Thymus (tissue), 11 donors: ENCODE measurements at regions not wholly inside any gene's neighbourhood (a gene's known extent, or its start where the extent isn't known, plus 50 kb on each side); places are given as distances from the start of the nearest gene placed in this dataset.

Experiments
- DNase-seq, 9 donors: peaks; one replicate each; pipeline ENCODE4 v3.0.0-alpha.2; 2013; ENCODE audit warnings: low spot score in 9 of 9, low read depth in 6 of 9, missing footprints in 1 of 9
- H3K27ac ChIP-seq, 2 donors: one replicate each; pipeline ENCODE4 v1.5.1; 2013; ENCODE audit warnings: control low read depth in 1 of 2, low read depth in 1 of 2, low read length in 1 of 2, mild to moderate bottlenecking in 1 of 2, moderate library complexity in 1 of 2
- H3K27me3 ChIP-seq, 2 donors: one replicate each; pipeline ENCODE4 v1.5.1; 2013; ENCODE audit warnings: low read length in 1 of 2; ENCODE audit not compliant: control insufficient read depth in 2 of 2, insufficient read depth in 1 of 2
- H3K36me3 ChIP-seq, 2 donors: one replicate each; pipeline ENCODE4 v1.5.1; 2013; ENCODE audit warnings: low read length in 1 of 2, mild to moderate bottlenecking in 1 of 2, moderate library complexity in 1 of 2; ENCODE audit not compliant: control insufficient read depth in 2 of 2, insufficient read depth in 2 of 2
- H3K4me1 ChIP-seq, 2 donors: one replicate each; pipeline ENCODE4 v1.5.1; 2013; ENCODE audit warnings: low read length in 2 of 2; ENCODE audit not compliant: control insufficient read depth in 2 of 2, insufficient read depth in 2 of 2
- H3K4me3 ChIP-seq, 2 donors: one replicate each; pipeline ENCODE4 v1.5.1; 2013; ENCODE audit warnings: low read length in 2 of 2, control low read depth in 1 of 2, mild to moderate bottlenecking in 1 of 2
- H3K9me3 ChIP-seq, 2 donors: one replicate each; pipeline ENCODE4 v1.5.1; 2013; ENCODE audit warnings: low read length in 1 of 2, mild to moderate bottlenecking in 1 of 2; ENCODE audit not compliant: control insufficient read depth in 2 of 2, insufficient read depth in 1 of 2
- WGBS: extraction: QIAGEN DNeasy Blood & Tissue Kit; methylation state at CpG from one replicate; pipeline ENCODE4 v1.1.7; 2013; 5-methylcytosine and 5-hydroxymethylcytosine counted together
- donor health status: healthy.

- no peaks in the 10 kb centered on the region for H3K9me3 ChIP-seq
- no peak for DNase-seq
- WGBS: 66% methylated on average over 1 of the region's 1 CpG
Observed at GRCh38 chr3:164852866-164853265, 225.4 kb downstream of the SI start.

GRCh38 chr3:164851905-164852304, 226.4 kb downstream of the SI start:
- DNase-seq: no peak

More at GRCh38 chr3:164852866-164853265, 225.4 kb downstream of the SI start:
- no peak overlapping the region for H3K27ac ChIP-seq
- H3K4me1 ChIP-seq: no peaks in the 10 kb centered on the region
- no peaks in the 10 kb centered on the region for H3K27me3 ChIP-seq
- no peak overlapping the region for H3K4me3 ChIP-seq
- H3K36me3 ChIP-seq: no peaks in the 10 kb centered on the region

GRCh38 chr3:164851204-164851603, 227.1 kb downstream of the SI start:
- no peaks in the 10 kb centered on the region for H3K27me3 ChIP-seq
- H3K36me3 ChIP-seq: no peaks in the 10 kb centered on the region
- H3K4me1 ChIP-seq: no peaks in the 10 kb centered on the region
- WGBS: 72% methylated on average over 3 of the region's 3 CpGs
- no peaks in the 10 kb centered on the region for H3K9me3 ChIP-seq
- DNase-seq: no peak
- no peak overlapping the region for H3K4me3 ChIP-seq
- no peak overlapping the region for H3K27ac ChIP-seq

More at GRCh38 chr3:164851905-164852304, 226.4 kb downstream of the SI start:
- H3K4me3 ChIP-seq: no peak overlapping the region
- H3K27ac ChIP-seq: no peak overlapping the region
- H3K27me3 ChIP-seq: no peaks in the 10 kb centered on the region
- WGBS: 95% methylated on average over 1 of the region's 1 CpG
- H3K9me3 ChIP-seq: no peaks in the 10 kb centered on the region
- no peaks in the 10 kb centered on the region for H3K36me3 ChIP-seq
- no peaks in the 10 kb centered on the region for H3K4me1 ChIP-seq

GRCh38 chr3:164848923-164849322, 229.4 kb downstream of the SI start:
- Histone ChIP-seq H3K36me3 (no peaks in the 10 kb centered on the region), H3K4me1 (no peaks in the 10 kb centered on the region), H3K27ac (no peak overlapping the region), H3K27me3 (no peaks in the 10 kb centered on the region), H3K4me3 (no peak overlapping the region), H3K9me3 (no peaks in the 10 kb centered on the region)
- WGBS: 82% methylated on average over 4 of the region's 4 CpGs
- DNase-seq: no peak

GRCh38 chr3:164845739-164846138, 232.6 kb downstream of the SI start:
- DNase-seq: no peak
- WGBS: 91% methylated on average over 2 of the region's 2 CpGs

GRCh38 chr3:164832216-164832615, 246.1 kb downstream of the SI start:
- 86% methylated on average over 5 of the region's 5 CpGs for WGBS
- Histone ChIP-seq H3K4me1 (no peaks in the 10 kb centered on the region), H3K36me3 (no peaks in the 10 kb centered on the region), H3K4me3 (no peak overlapping the region), H3K27me3 (no peaks in the 10 kb centered on the region), H3K27ac (no peak overlapping the region), H3K9me3 (no peaks in the 10 kb centered on the region)
- DNase-seq: no peak

More at GRCh38 chr3:164845739-164846138, 232.6 kb downstream of the SI start:
- H3K4me1 ChIP-seq: no peaks in the 10 kb centered on the region
- H3K27me3 ChIP-seq: no peaks in the 10 kb centered on the region
- H3K36me3 ChIP-seq: no peaks in the 10 kb centered on the region
- H3K9me3 ChIP-seq: no peaks in the 10 kb centered on the region
- no peak overlapping the region for H3K27ac ChIP-seq
- no peak overlapping the region for H3K4me3 ChIP-seq

GRCh38 chr3:164818318-164818717, 260.0 kb downstream of the SI start:
- Histone ChIP-seq H3K27ac (no peak overlapping the region), H3K4me3 (no peak overlapping the region), H3K36me3 (no peaks in the 10 kb centered on the region), H3K9me3 (peaks cover 3 to 19% of the 10 kb centered on the region in 2 donors), H3K4me1 (no peaks in the 10 kb centered on the region), H3K27me3 (no peaks in the 10 kb centered on the region)
- no peak for DNase-seq
- WGBS: 96% methylated on average over 12 of the region's 12 CpGs

GRCh38 chr3:164814106-164814505, 264.2 kb downstream of the SI start:
- no peak overlapping the region for H3K4me3 ChIP-seq
- H3K27me3 ChIP-seq: no peaks in the 10 kb centered on the region
- no peak overlapping the region for H3K27ac ChIP-seq
- DNase-seq: no peak
- H3K36me3 ChIP-seq: no peaks in the 10 kb centered on the region
- 95% methylated on average over 15 of the region's 15 CpGs for WGBS
- H3K4me1 ChIP-seq: no peaks in the 10 kb centered on the region
- H3K9me3 ChIP-seq: peaks cover 2 to 15% of the 10 kb centered on the region in 2 donors

GRCh38 chr3:164812042-164812441, 266.3 kb downstream of the SI start:
- Histone ChIP-seq H3K36me3 (no peaks in the 10 kb centered on the region), H3K9me3 (peaks cover 2 to 7% of the 10 kb centered on the region in 2 donors), H3K27me3 (no peaks in the 10 kb centered on the region), H3K4me3 (no peak overlapping the region), H3K4me1 (no peaks in the 10 kb centered on the region), H3K27ac (no peak overlapping the region)
- 90% methylated on average over 6 of the region's 6 CpGs for WGBS
- DNase-seq: no peak

GRCh38 chr3:164806188-164806587, 272.1 kb downstream of the SI start:
- no peak for DNase-seq
- no peak overlapping the region for H3K4me3 ChIP-seq
- H3K9me3 ChIP-seq: peaks cover 0 to 3% of the 10 kb centered on the region in 2 donors
- no peaks in the 10 kb centered on the region for H3K4me1 ChIP-seq
- 79% methylated on average over 2 of the region's 2 CpGs for WGBS
- H3K36me3 ChIP-seq: no peaks in the 10 kb centered on the region
- no peak overlapping the region for H3K27ac ChIP-seq
- no peaks in the 10 kb centered on the region for H3K27me3 ChIP-seq
